NCI-H2196 treated with DMSO at 0.1 percent for 48 hours (cell line): ENCODE measurements at regions not wholly inside any gene's neighbourhood (a gene's known extent, or its start where the extent isn't known, plus 50 kb on each side); places are given as distances from the start of the nearest gene placed in this dataset.

Source experiments
- DNase-seq: peaks from one replicate; lab custom pipeline; 2025; ENCODE audit not compliant: unreplicated experiment; lab: John Stamatoyannopoulos, UW

GRCh38 chr5:5652181-5652580 is 229.7 kb downstream of the ICE1 start:
- DNase-seq: no peak

GRCh38 chr5:5650949-5651348 is 228.5 kb downstream of the ICE1 start:
- no peak for DNase-seq

GRCh38 chr5:5650242-5650641 is 227.8 kb downstream of the ICE1 start:
- no peak for DNase-seq

DNA sequence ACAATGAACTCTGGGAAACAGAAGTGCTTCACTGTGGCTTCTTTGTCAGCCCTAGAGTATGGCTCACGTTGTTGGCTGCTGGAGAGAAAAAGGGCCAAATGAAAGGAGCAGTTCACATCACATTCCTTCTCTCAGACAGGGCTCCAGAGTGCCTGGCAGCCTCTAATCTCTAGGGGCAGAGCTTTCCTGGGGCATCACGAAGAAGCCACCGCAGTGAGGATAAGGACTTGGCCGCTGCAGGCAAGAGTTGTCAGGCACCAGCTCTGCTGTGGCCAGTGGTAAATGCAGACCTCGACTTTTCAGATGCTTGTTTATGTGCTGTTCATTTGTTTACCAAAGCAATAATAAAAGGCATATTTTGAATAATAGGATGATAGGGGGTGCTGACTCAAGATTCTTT is 227.2 kb downstream of the ICE1 start:
- no peak for DNase-seq

GRCh38 chr5:5648694-5649093 is 226.2 kb downstream of the ICE1 start:
- DNase-seq: no peak

- no peak for DNase-seq
Observed at GRCh38 chr5:5645891-5646290, 223.4 kb downstream of the ICE1 start.

GRCh38 chr5:5645198-5645597 is 222.7 kb downstream of the ICE1 start:
- DNase-seq: no peak

DNA sequence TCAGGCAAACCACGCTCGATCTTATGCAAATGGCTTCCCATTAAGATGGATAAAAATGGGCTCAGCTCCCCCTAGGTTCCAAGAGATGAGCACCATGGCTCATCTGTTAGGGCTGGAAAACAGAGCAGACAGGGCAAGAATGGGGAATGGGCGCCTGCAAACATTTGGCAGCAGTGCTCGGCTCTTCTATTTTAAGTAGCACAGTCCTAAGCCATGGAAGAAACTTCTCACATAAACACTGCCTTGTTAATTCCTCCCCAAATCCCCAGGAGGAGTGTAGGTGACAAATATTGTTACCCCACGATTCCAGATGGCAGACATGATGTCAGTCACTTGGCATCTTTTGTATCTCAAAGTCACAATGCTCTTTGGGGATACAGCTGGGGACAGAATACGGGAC is 221.8 kb downstream of the ICE1 start:
- no peak for DNase-seq

DNA sequence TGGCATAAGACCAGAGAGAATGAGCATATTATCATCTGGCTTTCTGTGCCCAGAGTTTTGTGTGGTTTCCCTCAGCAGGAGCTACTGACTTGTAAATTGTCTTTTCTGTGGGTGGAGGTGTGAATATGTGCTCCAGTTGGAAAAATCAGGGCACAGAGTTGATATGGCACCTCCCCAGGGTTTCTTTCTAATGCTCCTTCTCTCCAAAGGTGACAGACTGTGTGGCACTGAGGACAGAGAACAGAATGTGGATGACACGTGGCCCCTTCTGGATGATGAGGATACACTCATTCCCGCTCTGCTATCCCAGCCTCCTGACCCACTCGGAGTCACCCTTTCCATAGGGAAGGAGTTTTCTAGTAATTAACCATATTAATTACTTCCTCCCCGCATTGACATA is 221.0 kb downstream of the ICE1 start:
- DNase-seq: no peak

DNA sequence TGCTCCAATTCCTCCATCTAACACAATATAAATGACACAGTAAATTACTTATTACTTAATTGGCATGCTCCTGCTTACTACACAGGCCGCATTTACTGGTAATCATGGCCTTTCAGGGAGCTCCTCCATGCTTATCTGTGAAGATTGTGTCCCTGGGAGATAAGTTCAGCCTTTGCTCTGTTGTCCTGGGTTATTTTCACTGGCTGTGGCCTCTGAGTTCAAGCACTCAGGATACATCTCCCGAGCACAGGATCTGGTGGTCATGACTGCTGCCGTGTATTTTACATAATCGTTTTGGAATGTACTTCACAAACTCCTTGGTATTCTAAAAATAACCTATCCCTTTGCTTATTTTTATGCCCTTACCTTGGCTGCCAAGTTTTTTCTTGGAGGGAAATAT is 215.7 kb downstream of the ICE1 start:
- DNase-seq: no peak

GRCh38 chr5:5637173-5637572 is 214.7 kb downstream of the ICE1 start:
- DNase-seq: no peak

DNA sequence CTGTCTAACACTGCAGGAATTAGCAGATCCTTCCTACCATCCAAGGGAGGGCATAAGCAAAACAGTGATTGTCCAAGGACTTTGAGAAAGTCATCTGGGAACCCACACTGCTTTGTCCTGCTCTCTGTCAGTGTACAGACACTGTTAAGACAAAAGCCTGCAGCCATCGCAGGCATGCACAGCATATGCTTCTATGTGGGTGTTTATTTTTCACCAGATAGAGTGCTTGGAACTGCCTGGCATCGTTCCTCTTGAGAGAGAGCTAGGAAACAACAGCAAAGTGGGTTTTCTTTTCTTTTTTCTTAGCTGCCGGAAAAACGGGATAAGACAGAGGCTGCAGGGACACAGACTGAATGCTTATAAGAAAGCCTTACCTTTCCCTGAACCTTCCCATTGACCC is 212.3 kb downstream of the ICE1 start:
- no peak for DNase-seq

- DNase-seq: no peak
Observed at GRCh38 chr5:5633579-5633978, 211.1 kb downstream of the ICE1 start.

DNA sequence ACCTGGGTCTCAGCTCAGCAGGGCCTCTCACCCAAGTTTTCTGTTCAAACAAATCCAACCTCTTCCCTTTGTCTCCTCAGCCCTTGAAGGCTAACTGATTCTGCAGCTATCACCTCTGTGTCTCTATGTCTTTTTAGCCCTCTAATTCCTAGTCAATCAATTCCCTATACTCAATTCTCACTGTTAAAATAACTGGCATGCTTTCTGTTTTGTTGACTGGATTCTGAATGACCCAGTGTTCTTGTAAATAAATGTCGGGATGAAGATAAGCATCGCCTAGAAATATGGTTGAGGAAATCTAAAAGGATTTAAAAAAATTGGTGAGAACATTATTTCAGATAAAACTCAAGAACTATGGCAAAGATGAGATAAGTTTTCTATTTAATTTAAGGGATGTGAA is 210.2 kb downstream of the ICE1 start:
- no peak for DNase-seq

DNA sequence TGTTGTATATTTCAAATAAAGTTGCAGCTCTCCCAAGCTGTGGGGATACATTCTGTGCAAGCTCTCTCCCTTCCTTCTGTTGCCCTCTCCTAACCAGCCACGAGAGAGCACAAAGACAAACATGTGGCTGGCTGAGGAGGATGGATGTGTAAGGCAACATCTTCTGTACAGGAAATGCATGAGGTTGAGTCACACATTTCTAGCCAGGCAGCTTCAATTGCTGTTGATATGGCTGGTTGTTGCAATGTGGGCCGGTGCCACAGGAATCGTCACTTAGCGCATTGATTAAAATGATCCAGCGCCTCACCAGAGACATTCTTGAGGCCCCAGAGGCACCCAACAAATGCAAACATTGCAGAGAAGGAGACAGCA is 207.1 kb downstream of the ICE1 start:
- no peak for DNase-seq

DNA sequence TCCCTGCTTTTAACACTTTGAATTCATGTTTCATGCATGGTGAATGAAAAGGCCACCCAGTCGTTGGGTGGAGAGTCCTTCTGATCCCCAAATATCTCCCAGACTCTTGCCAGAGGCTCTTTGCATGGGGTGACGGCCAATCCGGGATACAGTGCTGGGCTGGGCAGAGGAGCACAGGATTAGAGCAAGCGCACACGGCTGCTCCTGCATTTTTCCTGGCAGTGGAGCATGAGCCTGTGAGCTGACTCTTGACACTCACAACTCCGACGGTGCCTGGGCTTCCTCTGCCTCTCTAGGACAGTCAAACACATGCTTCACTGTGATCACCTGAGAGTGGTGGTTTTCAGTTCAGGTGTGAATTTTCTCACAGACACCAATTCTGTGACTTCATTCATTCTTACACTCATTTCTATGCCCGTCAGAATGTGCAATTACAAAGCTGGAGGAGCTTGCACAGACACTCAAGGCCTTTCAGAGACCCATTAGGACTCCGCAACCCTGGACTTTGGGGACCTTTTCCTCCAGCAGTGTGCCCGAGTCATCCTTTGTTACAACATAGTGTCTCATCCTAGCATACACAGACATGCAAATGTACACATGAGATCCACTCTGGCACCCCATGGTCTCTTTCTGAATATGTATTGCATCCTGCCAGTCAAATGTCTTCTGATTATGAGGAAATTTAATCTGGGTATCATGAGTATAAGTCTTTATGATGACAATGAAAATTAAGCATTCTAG is 206.6 kb downstream of the ICE1 start:
- no peak for DNase-seq

DNA sequence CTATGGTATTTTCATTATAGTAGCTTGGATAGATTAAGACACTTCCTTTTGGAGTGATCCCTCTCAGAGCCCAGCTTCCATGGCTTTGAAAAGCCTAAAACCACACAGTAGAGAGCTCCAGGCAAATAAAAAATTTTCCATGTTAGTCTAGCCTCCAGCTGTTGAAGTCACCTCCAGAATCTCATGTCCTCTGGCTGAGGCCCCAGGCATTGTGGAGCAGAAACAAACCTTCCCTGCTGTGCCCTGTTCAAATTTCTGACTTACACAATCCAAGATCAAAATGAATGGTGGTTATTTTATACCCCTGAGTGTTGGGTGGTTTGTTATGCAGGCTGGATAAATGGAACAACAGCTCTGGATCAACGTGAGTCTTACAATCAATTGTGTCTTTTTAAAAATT is 203.9 kb downstream of the ICE1 start:
- no peak for DNase-seq

DNA sequence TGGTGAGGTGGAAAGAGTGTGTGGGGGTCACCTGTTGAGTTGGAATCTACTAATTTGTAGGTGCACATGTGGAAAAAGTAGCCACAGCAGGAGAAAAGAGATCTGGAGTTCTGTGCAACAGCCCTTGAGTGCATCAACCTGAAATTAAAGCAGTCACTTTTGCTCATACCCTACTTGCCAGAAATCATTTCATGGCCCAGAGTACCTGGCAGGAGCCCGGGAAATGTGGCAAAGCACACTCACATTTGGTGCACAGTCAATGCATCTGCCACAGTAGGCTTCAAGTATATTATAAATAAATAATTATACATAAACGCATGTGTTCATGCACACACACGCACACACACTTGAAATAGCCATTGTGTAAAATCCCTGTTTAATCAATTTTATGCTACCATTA is 203.0 kb downstream of the ICE1 start:
- no peak for DNase-seq

GRCh38 chr5:5623397-5623796 is 200.9 kb downstream of the ICE1 start:
- no peak for DNase-seq

DNA sequence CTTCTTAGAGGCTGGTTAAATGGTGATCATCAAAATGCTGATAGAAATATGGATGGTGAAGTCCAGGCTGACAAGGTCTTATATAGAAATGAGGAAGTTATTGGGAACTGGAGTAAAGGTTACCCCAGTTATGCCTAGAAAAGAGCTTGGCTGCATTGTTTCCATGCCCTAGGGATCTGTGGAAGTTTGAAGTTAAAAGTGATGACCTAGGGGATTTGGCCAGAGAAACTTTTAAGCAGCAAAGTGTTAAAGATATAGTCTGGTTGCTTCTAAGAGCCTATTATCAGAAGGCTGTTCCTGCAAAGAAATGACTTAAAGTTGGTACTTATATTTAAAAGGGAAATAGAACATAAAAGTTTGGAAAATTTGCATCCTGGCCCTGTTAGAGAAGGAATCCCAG is 200.3 kb downstream of the ICE1 start:
- DNase-seq: no peak

- no peak for DNase-seq
Observed at GRCh38 chr5:5619546-5619945, 197.1 kb downstream of the ICE1 start.

DNA sequence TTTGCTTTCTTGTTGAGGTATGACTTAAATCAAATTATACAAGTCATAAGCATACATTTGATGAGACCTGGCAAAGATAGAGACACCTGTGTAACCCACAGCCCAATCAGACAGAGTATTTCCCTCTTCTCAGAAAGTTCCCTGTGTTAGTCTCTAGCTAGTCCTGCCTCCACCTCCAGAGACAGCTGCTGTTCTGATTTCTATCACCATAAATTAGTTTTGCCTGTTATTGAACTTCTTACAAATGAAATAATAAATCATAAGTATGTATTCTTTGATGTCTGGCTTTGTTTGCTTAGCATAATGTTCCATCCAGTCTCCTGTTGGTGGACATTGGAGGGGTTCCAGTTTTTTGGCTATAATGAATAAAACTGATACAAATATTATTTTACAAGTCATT is 194.5 kb downstream of the ICE1 start:
- no peak for DNase-seq

GRCh38 chr5:5616247-5616895 is 193.9 kb downstream of the ICE1 start:
- no peak for DNase-seq
